Adrenal gland (tissue), 9 donors: ENCODE measurements at regions not wholly inside any gene's neighbourhood (a gene's known extent, or its start where the extent isn't known, plus 50 kb on each side); places are given as distances from the start of the nearest gene placed in this dataset.

Experiments used
- DNase-seq, 7 donors: peaks; one replicate each; pipeline ENCODE4 v3.0.0-alpha.2; 2019 to 2020
- H3K27ac ChIP-seq, 5 donors: fragments of 200-600 bp; sonication (generic) in 4 of 5; 1 replicate in 3 of 5; 2 replicates in 2 of 5; pipeline versions ENCODE4 v1.5.1 to v1.8.0; 2016 to 2020; ENCODE audit warnings: mild to moderate bottlenecking in 1 of 5
- H3K27me3 ChIP-seq: fragments of 200-600 bp; 2 replicates; pipeline ENCODE4 v1.8.0; 2021
- H3K36me3 ChIP-seq, 2 donors: fragments of 200-600 bp; replicated peaks in 1 of 2; 1 replicate in 1 of 2; 2 replicates in 1 of 2; pipeline versions ENCODE4 v1.5.1 to v1.8.0; 2018 to 2022
- H3K4me1 ChIP-seq, 2 donors: fragments of 200-600 bp; replicated peaks in 1 of 2; 1 replicate in 1 of 2; 2 replicates in 1 of 2; pipeline versions ENCODE4 v1.5.1 to v1.8.0; 2018 to 2021
- H3K4me3 ChIP-seq, 4 donors: fragments of 200-600 bp; sonication (generic) in 3 of 4; one replicate each; pipeline ENCODE4 v1.5.1; 2016 to 2018
- H3K9me3 ChIP-seq, 3 donors: fragments of 200-600 bp; sonication (generic) in 1 of 3; replicated peaks in 1 of 3; 1 replicate in 2 of 3; 2 replicates in 1 of 3; pipeline versions ENCODE4 v1.5.1 to v1.8.0; 2016 to 2021
- CTCF ChIP-seq, 6 experiments: fragments of 450-650 bp in 4 of 6; fragments of 200-600 bp in 2 of 6; sonication (generic) in 1 of 6; IDR thresholded peaks; 1 replicate in 5 of 6; 2 replicates in 1 of 6; pipeline versions ENCODE4 v1.5.1 to v1.8.0; 2016 to 2021; ENCODE audit warnings: antibody characterized with exemption in 6 of 6, mild to moderate bottlenecking in 2 of 6, moderate library complexity in 1 of 6
- POLR2A ChIP-seq, 2 donors: fragments of 450-650 bp; IDR thresholded peaks; one replicate each; pipeline ENCODE4 v1.6.1; 2017; ENCODE audit warnings: antibody characterized with exemption in 2 of 2, mild to moderate bottlenecking in 2 of 2, moderate library complexity in 1 of 2
- WGBS, 4 donors: extraction: QIAGEN DNeasy Blood & Tissue Kit in 2 of 4; methylation state at CpG; one replicate each; pipeline versions ENCODE4 v1.1.5 to v1.1.7; 2013 to 2017; 5-methylcytosine and 5-hydroxymethylcytosine counted together
- intact Hi-C, 2 donors: fragments of 100-400 bp; cut with DNase I; formaldehyde crosslinking; loops; one replicate each; pipeline versions ENCODE4 v1.14.1 to v1.15.0; 2022 to 2023
- donor health status: healthy with polysubstance abuse.
- donor health status: Bipolar disorder and iron deficiency.
- donor health status: DM: yes; HTN: yes; CAD: no.
- donor health status: DM: no; HTN: no; CAD: no.
- donor health status: DM: no; HTN: no; CAD: no.

- H3K9me3 ChIP-seq = no peaks in the 10 kb centered on the region
- peaks cover 6 to 9% of the 10 kb centered on the region in 2 donors for H3K4me1 ChIP-seq
- H3K36me3 ChIP-seq = no peaks in the 10 kb centered on the region
- peak in 1 of 7 donors; percentile 3 for DNase-seq
- TF ChIP-seq CTCF (IDR thresholded peaks at IDR 0.05) (no peak), POLR2A (IDR thresholded peaks at IDR 0.05) (no peak)
- H3K27ac ChIP-seq = no peak overlapping the region
- 82 to 88% (median 85%) methylated on average over 27 of the region's 27 CpGs for WGBS, 4 donors
- no peaks in the 10 kb centered on the region for H3K27me3 ChIP-seq
- H3K4me3 ChIP-seq = no peak overlapping the region
- intact Hi-C loops = no loop called here
These were observed 67.0 kb upstream of the INPP5A start for GRCh38 chr10:132470410-132471124.

GRCh38 chr10:132471125-132471451, 66.5 kb upstream of the INPP5A start:
- no peak for DNase-seq
- no peaks in the 10 kb centered on the region for H3K36me3 ChIP-seq
- no peak overlapping the region for H3K27ac ChIP-seq
- no peaks in the 10 kb centered on the region for H3K9me3 ChIP-seq
- intact Hi-C loops = no loop called here
- TF ChIP-seq CTCF (IDR thresholded peaks at IDR 0.05) (no peak), POLR2A (IDR thresholded peaks at IDR 0.05) (no peak)
- peaks cover 6 to 9% of the 10 kb centered on the region in 2 donors for H3K4me1 ChIP-seq
- H3K4me3 ChIP-seq = no peak overlapping the region
- 89 to 100% (median 92%) methylated on average over 4 of the region's 4 CpGs for WGBS, 4 donors
- no peaks in the 10 kb centered on the region for H3K27me3 ChIP-seq

GRCh38 chr10:132471484-132471883, 66.1 kb upstream of the INPP5A start:
- no peak overlapping the region for H3K4me3 ChIP-seq
- no peak for DNase-seq
- no peak overlapping the region for H3K27ac ChIP-seq
- no peaks in the 10 kb centered on the region for H3K36me3 ChIP-seq
- WGBS, 4 donors = 94 to 96% (median 96%) methylated on average over 9 of the region's 9 CpGs
- no peaks in the 10 kb centered on the region for H3K9me3 ChIP-seq
- H3K4me1 ChIP-seq = peaks cover 6 to 9% of the 10 kb centered on the region in 2 donors
- H3K27me3 ChIP-seq = no peaks in the 10 kb centered on the region
- TF ChIP-seq CTCF (IDR thresholded peaks at IDR 0.05) (no peak), POLR2A (IDR thresholded peaks at IDR 0.05) (no peak)
- intact Hi-C loops = no loop called here

GRCh38 chr10:132475086-132475485, 62.5 kb upstream of the INPP5A start:
- Histone ChIP-seq H3K27me3 (peaks cover 6% of the 10 kb centered on the region), H3K4me1 (no peaks in the 10 kb centered on the region), H3K9me3 (no peaks in the 10 kb centered on the region), H3K4me3 (no peak overlapping the region), H3K36me3 (no peaks in the 10 kb centered on the region), H3K27ac (no peak overlapping the region)
- no peak for TF ChIP-seq POLR2A (IDR thresholded peaks at IDR 0.05)
- intact Hi-C loops = no loop called here
- WGBS, 4 donors = 46 to 69% (median 58%) methylated on average over 1 of the region's 1 CpG
- DNase-seq = no peak
